ENCODE measurements at regions not wholly inside any gene's neighbourhood (a gene's known extent, or its start where the extent isn't known, plus 50 kb on each side); places are given as distances from the start of the nearest gene placed in this dataset.

- no peak for TF ChIP-seq POLR2AphosphoS5 (IDR thresholded peaks at IDR 0.05; ENCODE audit: low read depth)
- TF ChIP-seq CTCF (IDR thresholded peaks at IDR 0.05; ENCODE audit: insufficient read depth, low read length), result no peak
- TF ChIP-seq GABPA (IDR thresholded peaks at IDR 0.05; ENCODE audit: low read depth), result no peak
- TF ChIP-seq REST (IDR thresholded peaks at IDR 0.05; ENCODE audit: insufficient replicate concordance, low read depth), result no peak
Measured at GRCh38 chr4:187183826-187184225, 460.2 kb upstream of the FAT1 start.
